ENCODE measurements at regions not wholly inside any gene's neighbourhood (a gene's known extent, or its start where the extent isn't known, plus 50 kb on each side); places are given as distances from the start of the nearest gene placed in this dataset.

DNA sequence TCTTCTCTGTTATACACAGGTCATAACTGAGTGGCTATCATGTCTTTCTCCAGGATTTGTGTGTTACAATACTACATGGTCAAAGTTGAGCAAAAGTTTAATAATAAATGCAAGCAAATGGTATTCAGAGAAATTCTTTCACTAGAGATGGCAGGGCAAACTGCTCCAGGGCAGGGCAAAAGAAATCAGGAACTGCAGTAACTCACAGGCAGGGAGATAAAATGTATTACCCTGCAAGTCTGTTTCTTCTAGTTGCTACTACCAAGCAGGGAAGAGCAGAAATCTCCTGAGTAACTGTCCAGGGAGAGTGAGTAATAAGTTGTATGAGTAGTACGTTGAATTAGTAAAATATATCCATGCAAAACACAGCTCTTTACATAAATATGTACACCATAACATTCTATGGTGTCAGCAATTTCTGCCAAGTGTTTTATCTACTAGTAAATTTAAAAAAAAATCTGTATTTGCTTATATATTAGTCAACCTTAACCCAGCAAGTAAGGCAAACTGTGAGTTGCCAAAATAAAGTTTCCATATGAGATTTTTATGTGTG is 404.1 kb downstream of the ZEB2 start:
- Histone ChIP-seq H3K4ac (ENCODE audit: low read depth, low read length) (no peak overlapping the region), H4K5ac (ENCODE audit: insufficient read length, low read depth, low read length) (no peak overlapping the region), H2AK5ac (ENCODE audit: insufficient read length, low read length) (no peak overlapping the region), H3K14ac (ENCODE audit: insufficient read depth, low read length) (no peak overlapping the region), H2AFZ (ENCODE audit: low read length) (no peak overlapping the region), H4K20me1 (ENCODE audit: control insufficient read depth, insufficient read depth, insufficient read length) (no peaks in the 10 kb centered on the region), H2BK5ac (ENCODE audit: insufficient read length, low read length) (no peak overlapping the region), H3T11ph (ENCODE audit: low read length) (no peak overlapping the region), H3K9ac (ENCODE audit: extremely low read depth, insufficient read length, low read length) (no peak overlapping the region), H3K23me2 (ENCODE audit: insufficient read length, low read depth, low read length, poor library complexity, severe bottlenecking) (no peaks in the 10 kb centered on the region), H4K8ac (replicated peaks; ENCODE audit: insufficient read length, low read depth, low read length) (no peak overlapping the region), H3K4me1 (ENCODE audit: insufficient read depth, low read length) (no peaks in the 10 kb centered on the region), H3K27ac (ENCODE audit: insufficient read length, low read depth, low read length) (no peak overlapping the region), H2BK12ac (ENCODE audit: insufficient read length, low read depth, low read length) (no peak overlapping the region), H3K79me2 (ENCODE audit: insufficient read depth, low read length) (no peaks in the 10 kb centered on the region), H3K27me3 (ENCODE audit: insufficient read depth, low read length) (no peaks in the 10 kb centered on the region), H2BK15ac (ENCODE audit: low read depth, low read length) (no peak overlapping the region), H2BK20ac (ENCODE audit: low read depth, low read length, poor library complexity, severe bottlenecking) (no peak overlapping the region), H3K56ac (ENCODE audit: insufficient read length, low read depth, low read length) (no peak overlapping the region), H3K23ac (ENCODE audit: insufficient read length, low read depth, low read length) (no peak overlapping the region), H3K18ac (ENCODE audit: insufficient read length, low read depth, low read length) (no peak overlapping the region), H4K91ac (ENCODE audit: insufficient read length, low read depth, low read length) (no peak overlapping the region), H3K4me2 (ENCODE audit: insufficient read depth, insufficient read length, low read length) (no peak overlapping the region), H2BK120ac (ENCODE audit: low read depth, low read length, poor library complexity, severe bottlenecking) (no peak overlapping the region), H3K9me3 (ENCODE audit: control insufficient read depth, low read depth, low read length) (no peaks in the 10 kb centered on the region), H3K79me1 (ENCODE audit: insufficient read depth, low read depth, low read length, poor library complexity, severe bottlenecking) (no peaks in the 10 kb centered on the region)
- H3K27ac Mint-ChIP-seq: peak overlapping the region in 1 of 3 experiments; percentile 66; a peak in 1 of 7 replicates
- TF ChIP-seq, protein P1, sequence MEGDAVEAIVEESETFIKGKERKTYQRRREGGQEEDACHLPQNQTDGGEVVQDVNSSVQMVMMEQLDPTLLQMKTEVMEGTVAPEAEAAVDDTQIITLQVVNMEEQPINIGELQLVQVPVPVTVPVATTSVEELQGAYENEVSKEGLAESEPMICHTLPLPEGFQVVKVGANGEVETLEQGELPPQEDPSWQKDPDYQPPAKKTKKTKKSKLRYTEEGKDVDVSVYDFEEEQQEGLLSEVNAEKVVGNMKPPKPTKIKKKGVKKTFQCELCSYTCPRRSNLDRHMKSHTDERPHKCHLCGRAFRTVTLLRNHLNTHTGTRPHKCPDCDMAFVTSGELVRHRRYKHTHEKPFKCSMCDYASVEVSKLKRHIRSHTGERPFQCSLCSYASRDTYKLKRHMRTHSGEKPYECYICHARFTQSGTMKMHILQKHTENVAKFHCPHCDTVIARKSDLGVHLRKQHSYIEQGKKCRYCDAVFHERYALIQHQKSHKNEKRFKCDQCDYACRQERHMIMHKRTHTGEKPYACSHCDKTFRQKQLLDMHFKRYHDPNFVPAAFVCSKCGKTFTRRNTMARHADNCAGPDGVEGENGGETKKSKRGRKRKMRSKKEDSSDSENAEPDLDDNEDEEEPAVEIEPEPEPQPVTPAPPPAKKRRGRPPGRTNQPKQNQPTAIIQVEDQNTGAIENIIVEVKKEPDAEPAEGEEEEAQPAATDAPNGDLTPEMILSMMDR (conservative IDR thresholded peaks at IDR 0.05): no peak
- peaks cover 3% of the 10 kb centered on the region in 2 experiments; a peak in 2 of 4 replicates for H3K4me1 Mint-ChIP-seq
- no CpG with 5 or more reads among the region's 1 CpG for WGBS (ENCODE audit: extremely low coverage, insufficient read length, low lambda C conversion rate)
- no peaks in the 10 kb centered on the region for H3K27me3 Mint-ChIP-seq (ENCODE audit: low read depth)
- no peak overlapping the region for H3K4me3 Mint-ChIP-seq
- DNase-seq: no peak
- peaks cover 7 to 8% of the 10 kb centered on the region in 2 experiments; a peak in 4 of 5 replicates for H3K9me3 Mint-ChIP-seq
- peaks cover 4 to 11% (median 9%) of the 10 kb centered on the region in 3 experiments; a peak in 5 of 7 replicates for H3K36me3 Mint-ChIP-seq (ENCODE audit: insufficient read depth in 1 of 3, low read depth in 3 of 3)

Measured in H9 (cell line).